Stomach (tissue), 8 donors: ENCODE measurements at regions not wholly inside any gene's neighbourhood (a gene's known extent, or its start where the extent isn't known, plus 50 kb on each side); places are given as distances from the start of the nearest gene placed in this dataset.

Experiments used
- DNase-seq, 2 donors: peaks; one replicate each; pipeline versions ENCODE4 v3.0.0 to v3.0.0-alpha.2; 2013 to 2019
- H3K27ac ChIP-seq, 5 donors: fragments of 200-600 bp in 4 of 5; sonication (generic) in 4 of 5; one replicate each; pipeline ENCODE4 v1.5.1; 2013 to 2019; ENCODE audit warnings: mild to moderate bottlenecking in 1 of 5, moderate library complexity in 1 of 5
- H3K27me3 ChIP-seq, 3 donors: fragments of 200-600 bp; sonication (generic); one replicate each; pipeline ENCODE4 v1.5.1; 2017 to 2019; ENCODE audit warnings: mixed run types in 1 of 3
- H3K36me3 ChIP-seq, 4 donors: fragments of 200-600 bp; sonication (generic); 1 replicate in 3 of 4; 2 replicates in 1 of 4; pipeline ENCODE4 v1.5.1; 2016 to 2019
- H3K4me1 ChIP-seq, 4 donors: fragments of 200-600 bp; sonication (generic); one replicate each; pipeline ENCODE4 v1.5.1; 2016 to 2019
- H3K4me3 ChIP-seq, 4 donors: fragments of 200-600 bp; sonication (generic) in 3 of 4; one replicate each; pipeline ENCODE4 v1.5.1; 2016 to 2019; ENCODE audit warnings: mild to moderate bottlenecking in 1 of 4
- H3K9me3 ChIP-seq, 4 donors: fragments of 200-600 bp; sonication (generic); one replicate each; pipeline ENCODE4 v1.5.1; 2016 to 2019
- CTCF ChIP-seq, 7 experiments: fragments of 450-650 bp in 4 of 7; fragments of 200-600 bp in 3 of 7; sonication (generic) in 3 of 7; IDR thresholded peaks; one replicate each; pipeline ENCODE4 v1.5.1; 2016 to 2019; ENCODE audit warnings: antibody characterized with exemption in 7 of 7, control low read depth in 2 of 7, mild to moderate bottlenecking in 1 of 7
- EP300 ChIP-seq: sonication (generic); formaldehyde crosslinking; IDR thresholded peaks from one replicate; pipeline ENCODE4 v1.6.1; 2017; ENCODE audit warnings: antibody characterized with exemption
- POLR2A ChIP-seq, 4 donors: fragments of 450-650 bp; IDR thresholded peaks; one replicate each; pipeline ENCODE4 v1.6.1; 2016; ENCODE audit warnings: antibody characterized with exemption in 4 of 4, control low read depth in 2 of 4, mild to moderate bottlenecking in 1 of 4, moderate library complexity in 1 of 4
- POLR2AphosphoS5 ChIP-seq, 3 donors: sonication (generic); formaldehyde crosslinking; IDR thresholded peaks; one replicate each; pipeline ENCODE4 v1.6.1; 2016; ENCODE audit warnings: antibody characterized with exemption in 3 of 3
- whole genome bisulfite sequencing, 5 donors: extraction: QIAGEN DNeasy Blood & Tissue Kit in 3 of 5; methylation state at CpG; one replicate each; pipeline versions ENCODE4 v1.1.5 to v1.1.7; 2013 to 2018; 5-methylcytosine and 5-hydroxymethylcytosine counted together
- intact Hi-C: fragments of 100-400 bp; cut with DNase I; formaldehyde crosslinking; loops from one replicate; pipeline ENCODE4 v1.15.1; 2023; ENCODE audit warnings: low total_unique reads
- donor health status: healthy with polysubstance abuse.
- donor health status: Bipolar disorder and iron deficiency.
- donor health status: healthy.

- TF ChIP-seq POLR2A (IDR thresholded peaks at IDR 0.05) (no peak), POLR2AphosphoS5 (IDR thresholded peaks at IDR 0.05) (no peak), EP300 (no peak), CTCF (IDR thresholded peaks at IDR 0.05) (no peak)
- Histone ChIP-seq H3K4me1 (peaks cover 0 to 12% (median 7%) of the 10 kb centered on the region in 4 donors), H3K9me3 (no peaks in the 10 kb centered on the region), H3K27ac (no peak overlapping the region), H3K27me3 (peaks cover 0 to 3% (median 0%) of the 10 kb centered on the region in 3 donors), H3K4me3 (no peak overlapping the region), H3K36me3 (no peaks in the 10 kb centered on the region)
- WGBS, 5 donors: 37 to 56% (median 51%) methylated on average over 3 of the region's 3 CpGs
- DNase-seq: peak; percentile 85 to 91
- intact Hi-C loops: loop anchor here (10.0 kb wide), 1 partner anchor 1062 kb away; no protein-coding TSS in a partner anchor
These were observed 137.7 kb upstream of the RASGRP1 start for GRCh38 chr15:38702178-38702912.

- whole genome bisulfite sequencing, 5 donors: 36 to 55% (median 45%) methylated on average over 11 of the region's 11 CpGs
- intact Hi-C loops: loop anchor here (10.0 kb wide), 1 partner anchor 1059 kb away; no protein-coding TSS in a partner anchor
- no peak overlapping the region for H3K4me3 ChIP-seq
These were observed 141.0 kb upstream of the RASGRP1 start for GRCh38 chr15:38705436-38706219.

GRCh38 chr15:38706956-38707355, 142.3 kb upstream of the RASGRP1 start:
- Histone ChIP-seq H3K9me3 (no peaks in the 10 kb centered on the region), H3K4me1 (peaks cover 0 to 10% (median 4%) of the 10 kb centered on the region in 4 donors), H3K4me3 (no peak overlapping the region), H3K36me3 (no peaks in the 10 kb centered on the region), H3K27me3 (peaks cover 0 to 3% (median 0%) of the 10 kb centered on the region in 3 donors), H3K27ac (no peak overlapping the region)
- intact Hi-C loops: loop anchor here (10.0 kb wide), 1 partner anchor 1058 kb away; no protein-coding TSS in a partner anchor
- no peak for TF ChIP-seq CTCF (IDR thresholded peaks at IDR 0.05)
- TF ChIP-seq EP300: no peak
- no peak for TF ChIP-seq POLR2A (IDR thresholded peaks at IDR 0.05)
- no peak for TF ChIP-seq POLR2AphosphoS5 (IDR thresholded peaks at IDR 0.05)
- WGBS, 5 donors: 78 to 86% (median 81%) methylated on average over 5 of the region's 5 CpGs
- no peak for DNase-seq

More at GRCh38 chr15:38705436-38706219, 141.0 kb upstream of the RASGRP1 start:
- no peaks in the 10 kb centered on the region for H3K9me3 ChIP-seq
- TF ChIP-seq POLR2AphosphoS5 (IDR thresholded peaks at IDR 0.05): no peak
- TF ChIP-seq POLR2A (IDR thresholded peaks at IDR 0.05): no peak
- no peak for TF ChIP-seq EP300
- no peaks in the 10 kb centered on the region for H3K36me3 ChIP-seq
- H3K27me3 ChIP-seq: peaks cover 0 to 3% (median 0%) of the 10 kb centered on the region in 3 donors
- no peak overlapping the region for H3K27ac ChIP-seq
- DNase-seq: no peak
- peaks cover 0 to 12% (median 7%) of the 10 kb centered on the region in 4 donors for H3K4me1 ChIP-seq

- DNase-seq: peak; percentile 31 to 85
- 36 to 47% (median 45%) methylated on average over 8 of the region's 8 CpGs for WGBS, 5 donors
- Histone ChIP-seq H3K36me3 (no peaks in the 10 kb centered on the region), H3K27me3 (peaks cover 0 to 3% (median 0%) of the 10 kb centered on the region in 3 donors), H3K27ac (no peak overlapping the region), H3K4me3 (no peak overlapping the region), H3K4me1 (no peaks in the 10 kb centered on the region), H3K9me3 (no peaks in the 10 kb centered on the region)
- intact Hi-C loops: loop anchor here (10.0 kb wide), 1 partner anchor 1057 kb away; no protein-coding TSS in a partner anchor
- TF ChIP-seq POLR2AphosphoS5 (IDR thresholded peaks at IDR 0.05) (no peak), CTCF (IDR thresholded peaks at IDR 0.05) (peak in 5 of 7 experiments; percentile 57 to 75 (median 62))
These were observed 143.4 kb upstream of the RASGRP1 start for GRCh38 chr15:38707802-38708671.
